Omental fat pad (tissue), 3 donors: ENCODE measurements at regions not wholly inside any gene's neighbourhood (a gene's known extent, or its start where the extent isn't known, plus 50 kb on each side); places are given as distances from the start of the nearest gene placed in this dataset.

Source experiments
- ATAC-seq: fragments of 150-250 bp; one replicate; pipeline ENCODE4 v1.9.1; 2016; ENCODE audit warnings: mild to moderate bottlenecking, moderate library complexity; ENCODE audit not compliant: low FRiP score
- DNase-seq: peaks from one replicate; pipeline ENCODE4 v3.0.0-alpha.2; 2019; ENCODE audit warnings: low spot score
- TF ChIP-seq, protein P1 (sequence below), 3 donors: fragments of 450-650 bp; IDR thresholded peaks; one replicate each; pipeline ENCODE4 v1.5.1; 2016 to 2017; ENCODE audit warnings: antibody characterized with exemption in 3 of 3, mild to moderate bottlenecking in 3 of 3, moderate library complexity in 2 of 3

DNA sequence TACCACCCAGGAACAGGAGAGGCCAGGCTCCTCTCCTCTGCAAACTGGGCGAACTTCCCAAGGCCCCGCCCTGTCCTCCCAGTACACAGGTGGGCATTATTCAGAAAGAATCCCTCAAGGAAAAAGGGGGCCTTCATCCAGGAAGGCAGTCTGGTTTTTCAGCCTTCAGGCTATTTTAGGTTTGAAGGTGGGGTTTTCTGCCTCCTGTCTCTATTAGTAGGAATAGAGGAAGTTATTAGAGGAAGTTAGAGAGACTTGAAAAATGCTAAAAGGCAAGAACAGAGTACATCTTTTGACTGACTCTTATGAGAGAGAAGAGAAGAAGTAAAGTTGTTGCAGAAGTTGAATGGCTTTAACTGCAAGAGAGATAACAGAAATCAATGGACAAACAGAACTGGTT lies 250.9 kb upstream of the SORCS1 start:
- TF ChIP-seq, protein P1, sequence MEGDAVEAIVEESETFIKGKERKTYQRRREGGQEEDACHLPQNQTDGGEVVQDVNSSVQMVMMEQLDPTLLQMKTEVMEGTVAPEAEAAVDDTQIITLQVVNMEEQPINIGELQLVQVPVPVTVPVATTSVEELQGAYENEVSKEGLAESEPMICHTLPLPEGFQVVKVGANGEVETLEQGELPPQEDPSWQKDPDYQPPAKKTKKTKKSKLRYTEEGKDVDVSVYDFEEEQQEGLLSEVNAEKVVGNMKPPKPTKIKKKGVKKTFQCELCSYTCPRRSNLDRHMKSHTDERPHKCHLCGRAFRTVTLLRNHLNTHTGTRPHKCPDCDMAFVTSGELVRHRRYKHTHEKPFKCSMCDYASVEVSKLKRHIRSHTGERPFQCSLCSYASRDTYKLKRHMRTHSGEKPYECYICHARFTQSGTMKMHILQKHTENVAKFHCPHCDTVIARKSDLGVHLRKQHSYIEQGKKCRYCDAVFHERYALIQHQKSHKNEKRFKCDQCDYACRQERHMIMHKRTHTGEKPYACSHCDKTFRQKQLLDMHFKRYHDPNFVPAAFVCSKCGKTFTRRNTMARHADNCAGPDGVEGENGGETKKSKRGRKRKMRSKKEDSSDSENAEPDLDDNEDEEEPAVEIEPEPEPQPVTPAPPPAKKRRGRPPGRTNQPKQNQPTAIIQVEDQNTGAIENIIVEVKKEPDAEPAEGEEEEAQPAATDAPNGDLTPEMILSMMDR (IDR thresholded peaks at IDR 0.05) = no peak
- no peak for DNase-seq
- no peak for ATAC-seq

DNA sequence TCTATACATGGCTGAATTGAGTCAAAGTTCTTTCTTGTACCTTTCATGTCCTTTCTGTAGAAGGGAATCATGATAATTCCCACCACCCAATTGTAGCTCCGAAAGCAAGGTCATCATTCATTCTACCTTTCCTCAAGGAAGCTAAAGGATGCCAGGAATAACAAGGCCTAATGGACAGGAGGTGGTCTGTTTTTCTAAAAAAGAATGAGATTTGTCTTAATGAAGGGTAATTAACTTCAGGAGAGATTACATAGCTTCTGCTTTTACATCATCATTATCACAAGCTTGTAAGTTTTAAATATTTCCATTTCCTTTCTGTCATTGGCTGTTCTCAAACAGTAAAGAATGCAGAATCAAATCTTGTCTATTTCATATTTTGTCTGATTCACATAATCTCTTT lies 249.5 kb upstream of the SORCS1 start:
- DNase-seq (no peak), ATAC-seq (no peak)
- TF ChIP-seq, protein P1 (IDR thresholded peaks at IDR 0.05) = no peak

DNA sequence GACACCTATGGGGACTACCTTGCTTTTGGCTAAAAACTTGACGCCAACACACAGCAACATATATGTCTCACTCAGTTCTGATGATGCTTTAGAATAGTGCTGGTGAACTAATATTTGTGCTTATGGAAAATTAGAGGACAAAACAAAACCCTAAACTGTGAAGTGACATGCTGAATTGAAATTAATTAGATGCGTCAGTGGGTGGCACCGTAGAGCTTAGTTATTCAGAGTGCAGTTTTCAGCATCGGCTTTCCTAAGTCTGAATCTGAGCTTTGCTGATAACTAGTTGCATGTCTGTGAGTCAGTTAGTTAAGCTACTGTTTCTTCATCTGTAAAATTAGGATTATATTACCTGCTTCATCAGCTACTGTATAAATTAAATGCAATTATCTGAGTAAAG lies 245.0 kb upstream of the SORCS1 start:
- TF ChIP-seq, protein P1 (IDR thresholded peaks at IDR 0.05) = no peak
- ATAC-seq (no peak), DNase-seq (no peak)

DNA sequence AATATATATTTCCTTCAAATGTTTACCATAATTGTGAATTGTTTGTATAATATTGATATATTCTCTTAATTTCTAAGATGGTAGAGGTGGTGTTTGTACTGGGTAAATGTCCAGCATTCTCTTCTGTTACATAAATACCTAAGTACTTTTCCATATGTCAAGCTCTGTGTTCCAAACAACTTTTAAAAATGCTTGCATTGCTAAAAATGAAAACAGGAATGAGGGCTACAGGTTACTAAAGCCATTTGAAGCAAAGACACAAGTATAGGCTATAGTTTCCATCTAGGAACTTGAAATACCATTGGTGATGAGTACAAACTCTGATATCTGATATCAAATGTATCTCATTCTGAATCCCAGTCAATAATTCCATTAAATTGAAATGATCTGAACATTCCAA lies 233.6 kb upstream of the SORCS1 start:
- DNase-seq (no peak), ATAC-seq (no peak)
- TF ChIP-seq, protein P1 (IDR thresholded peaks at IDR 0.05) = no peak

DNA sequence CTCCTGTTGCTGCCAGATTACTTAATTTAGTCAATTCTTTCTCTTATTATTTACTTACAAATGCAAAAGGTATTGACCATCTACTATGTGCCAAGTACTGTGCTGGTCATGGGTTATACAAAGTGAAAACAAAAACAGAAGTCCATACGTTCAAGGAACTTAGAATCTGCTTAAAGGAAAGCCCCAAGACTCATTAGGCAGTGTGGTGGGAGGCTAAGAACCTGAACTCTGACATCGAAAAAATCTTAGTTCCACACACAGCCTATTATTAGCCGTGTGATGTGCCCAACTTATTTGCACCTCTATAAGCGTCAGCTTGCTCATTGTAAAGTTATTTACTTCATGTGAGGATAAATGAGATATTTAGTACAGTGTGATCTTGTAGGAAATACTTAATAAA lies 227.4 kb upstream of the SORCS1 start:
- ATAC-seq (no peak), DNase-seq (no peak)
- TF ChIP-seq, protein P1 (IDR thresholded peaks at IDR 0.05) = no peak

DNA sequence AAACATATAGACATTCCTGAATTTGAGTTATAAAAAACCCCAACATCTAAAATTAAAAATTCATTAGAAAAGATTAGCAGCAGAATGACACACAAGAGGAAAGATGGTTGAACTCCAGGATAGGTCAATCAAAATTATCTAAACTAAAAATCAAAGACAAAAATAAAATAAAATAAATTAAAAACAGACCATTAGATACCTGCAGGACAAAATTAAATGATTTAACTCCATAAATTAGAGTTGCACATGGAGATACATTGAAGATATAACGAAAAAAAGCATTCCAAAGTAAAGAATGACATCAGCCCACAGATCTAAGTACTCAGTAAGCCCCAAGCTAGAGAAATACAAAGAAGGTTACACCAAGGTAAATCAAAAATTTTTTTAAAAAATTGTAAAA lies 226.1 kb upstream of the SORCS1 start:
- TF ChIP-seq, protein P1 (IDR thresholded peaks at IDR 0.05) = no peak
- no peak for ATAC-seq
- no peak for DNase-seq

DNA sequence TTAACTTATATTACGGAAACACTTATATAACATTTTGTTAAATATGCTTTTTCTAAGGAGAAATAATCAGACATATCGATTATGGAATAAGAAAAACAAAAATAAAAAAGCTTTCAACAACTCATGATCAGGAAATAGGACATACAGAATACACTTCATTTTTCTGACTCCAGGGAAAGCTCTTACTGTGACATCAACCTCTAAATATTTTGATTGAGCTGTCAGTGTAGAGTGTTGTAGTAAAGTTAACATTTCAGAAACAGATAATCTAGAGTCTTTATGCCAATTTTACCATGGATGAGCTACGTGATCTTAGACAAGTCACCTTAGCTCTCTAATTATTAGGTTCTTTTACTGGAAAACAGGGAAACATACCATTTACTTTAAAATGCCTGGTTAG lies 218.9 kb upstream of the SORCS1 start:
- no peak for DNase-seq
- TF ChIP-seq, protein P1 (IDR thresholded peaks at IDR 0.05) = no peak
- ATAC-seq = no peak
